ENCODE measurements at regions not wholly inside any gene's neighbourhood (a gene's known extent, or its start where the extent isn't known, plus 50 kb on each side); places are given as distances from the start of the nearest gene placed in this dataset.

GRCh38 chr6:33929575-33930288 lies 125.9 kb upstream of the MLN start:
- H3K27me3 ChIP-seq (ENCODE audit: control insufficient read depth, insufficient read depth, low read length), result no peaks in the 10 kb centered on the region
- no peak overlapping the region for H3K27ac ChIP-seq (ENCODE audit: low read length)
- no peak overlapping the region for H3K9ac ChIP-seq (ENCODE audit: low read length)
- H3K4me3 ChIP-seq (ENCODE audit: low read length), result no peak overlapping the region
- no peaks in the 10 kb centered on the region for H3K36me3 ChIP-seq (ENCODE audit: control insufficient read depth, low read depth, low read length)
- H3K9me3 ChIP-seq (ENCODE audit: control insufficient read depth, low read depth, low read length), result peaks cover 3% of the 10 kb centered on the region
- H3K4me1 ChIP-seq (ENCODE audit: control insufficient read depth, low read depth, low read length), result peaks cover 17% of the 10 kb centered on the region

GRCh38 chr6:33927616-33928015 lies 123.8 kb upstream of the MLN start:
- Histone ChIP-seq H3K9ac (ENCODE audit: low read length) (no peak overlapping the region), H3K27me3 (ENCODE audit: control insufficient read depth, insufficient read depth, low read length) (no peaks in the 10 kb centered on the region), H3K4me1 (ENCODE audit: control insufficient read depth, low read depth, low read length) (peaks cover 17% of the 10 kb centered on the region), H3K36me3 (ENCODE audit: control insufficient read depth, low read depth, low read length) (no peaks in the 10 kb centered on the region), H3K9me3 (ENCODE audit: control insufficient read depth, low read depth, low read length) (peaks cover 3% of the 10 kb centered on the region), H3K27ac (ENCODE audit: low read length) (no peak overlapping the region), H3K4me3 (ENCODE audit: low read length) (peak overlapping the region; percentile 37)

- Histone ChIP-seq H3K9ac (ENCODE audit: low read length) (no peak overlapping the region), H3K27me3 (ENCODE audit: control insufficient read depth, insufficient read depth, low read length) (no peaks in the 10 kb centered on the region), H3K27ac (ENCODE audit: low read length) (no peak overlapping the region), H3K4me3 (ENCODE audit: low read length) (peak overlapping the region; percentile 37), H3K36me3 (ENCODE audit: control insufficient read depth, low read depth, low read length) (no peaks in the 10 kb centered on the region), H3K4me1 (ENCODE audit: control insufficient read depth, low read depth, low read length) (peaks cover 17% of the 10 kb centered on the region), H3K9me3 (ENCODE audit: control insufficient read depth, low read depth, low read length) (peaks cover 3% of the 10 kb centered on the region)
Measured at GRCh38 chr6:33927112-33927511, 123.3 kb upstream of the MLN start.

- no peaks in the 10 kb centered on the region for H3K27me3 ChIP-seq (ENCODE audit: control insufficient read depth, insufficient read depth, low read length)
- no peak overlapping the region for H3K27ac ChIP-seq (ENCODE audit: low read length)
- H3K36me3 ChIP-seq (ENCODE audit: control insufficient read depth, low read depth, low read length), result no peaks in the 10 kb centered on the region
- H3K9me3 ChIP-seq (ENCODE audit: control insufficient read depth, low read depth, low read length), result peaks cover 3% of the 10 kb centered on the region
- no peak overlapping the region for H3K9ac ChIP-seq (ENCODE audit: low read length)
- peak overlapping the region; percentile 37 for H3K4me3 ChIP-seq (ENCODE audit: low read length)
- H3K4me1 ChIP-seq (ENCODE audit: control insufficient read depth, low read depth, low read length), result peaks cover 17% of the 10 kb centered on the region
Measured at GRCh38 chr6:33926451-33926850, 122.6 kb upstream of the MLN start.

- Histone ChIP-seq H3K4me3 (ENCODE audit: low read length) (no peak overlapping the region), H3K4me1 (ENCODE audit: control insufficient read depth, low read depth, low read length) (peaks cover 17% of the 10 kb centered on the region), H3K36me3 (ENCODE audit: control insufficient read depth, low read depth, low read length) (no peaks in the 10 kb centered on the region), H3K9ac (ENCODE audit: low read length) (no peak overlapping the region), H3K27me3 (ENCODE audit: control insufficient read depth, insufficient read depth, low read length) (no peaks in the 10 kb centered on the region), H3K27ac (ENCODE audit: low read length) (no peak overlapping the region), H3K9me3 (ENCODE audit: control insufficient read depth, low read depth, low read length) (peaks cover 3% of the 10 kb centered on the region)
Measured at GRCh38 chr6:33925936-33926335, 122.1 kb upstream of the MLN start.

GRCh38 chr6:33925210-33925609 lies 121.4 kb upstream of the MLN start:
- Histone ChIP-seq H3K4me3 (ENCODE audit: low read length) (no peak overlapping the region), H3K9me3 (ENCODE audit: control insufficient read depth, low read depth, low read length) (peaks cover 3% of the 10 kb centered on the region)

GRCh38 chr6:33924681-33925080 lies 120.9 kb upstream of the MLN start:
- no peaks in the 10 kb centered on the region for H3K27me3 ChIP-seq (ENCODE audit: control insufficient read depth, insufficient read depth, low read length)

More at GRCh38 chr6:33925210-33925609, 121.4 kb upstream of the MLN start:
- no peak overlapping the region for H3K9ac ChIP-seq (ENCODE audit: low read length)
- no peaks in the 10 kb centered on the region for H3K27me3 ChIP-seq (ENCODE audit: control insufficient read depth, insufficient read depth, low read length)
- peaks cover 17% of the 10 kb centered on the region for H3K4me1 ChIP-seq (ENCODE audit: control insufficient read depth, low read depth, low read length)
- H3K36me3 ChIP-seq (ENCODE audit: control insufficient read depth, low read depth, low read length), result no peaks in the 10 kb centered on the region
- no peak overlapping the region for H3K27ac ChIP-seq (ENCODE audit: low read length)

GRCh38 chr6:33923857-33924514 lies 120.2 kb upstream of the MLN start:
- no peak overlapping the region for H3K27ac ChIP-seq (ENCODE audit: low read length)
- peaks cover 3% of the 10 kb centered on the region for H3K9me3 ChIP-seq (ENCODE audit: control insufficient read depth, low read depth, low read length)
- no peaks in the 10 kb centered on the region for H3K36me3 ChIP-seq (ENCODE audit: control insufficient read depth, low read depth, low read length)
- H3K27me3 ChIP-seq (ENCODE audit: control insufficient read depth, insufficient read depth, low read length), result no peaks in the 10 kb centered on the region
- H3K4me1 ChIP-seq (ENCODE audit: control insufficient read depth, low read depth, low read length), result peaks cover 17% of the 10 kb centered on the region
- no peak overlapping the region for H3K9ac ChIP-seq (ENCODE audit: low read length)
- no peak overlapping the region for H3K4me3 ChIP-seq (ENCODE audit: low read length)

More at GRCh38 chr6:33924681-33925080, 120.9 kb upstream of the MLN start:
- H3K4me1 ChIP-seq (ENCODE audit: control insufficient read depth, low read depth, low read length), result peaks cover 17% of the 10 kb centered on the region
- H3K4me3 ChIP-seq (ENCODE audit: low read length), result no peak overlapping the region
- peaks cover 3% of the 10 kb centered on the region for H3K9me3 ChIP-seq (ENCODE audit: control insufficient read depth, low read depth, low read length)
- no peaks in the 10 kb centered on the region for H3K36me3 ChIP-seq (ENCODE audit: control insufficient read depth, low read depth, low read length)
- H3K9ac ChIP-seq (ENCODE audit: low read length), result no peak overlapping the region
- no peak overlapping the region for H3K27ac ChIP-seq (ENCODE audit: low read length)

- no peaks in the 10 kb centered on the region for H3K9me3 ChIP-seq (ENCODE audit: control insufficient read depth, low read depth, low read length)
- H3K27ac ChIP-seq (ENCODE audit: low read length), result no peak overlapping the region
- no peaks in the 10 kb centered on the region for H3K27me3 ChIP-seq (ENCODE audit: control insufficient read depth, insufficient read depth, low read length)
- peaks cover 7% of the 10 kb centered on the region for H3K4me1 ChIP-seq (ENCODE audit: control insufficient read depth, low read depth, low read length)
- no peak overlapping the region for H3K4me3 ChIP-seq (ENCODE audit: low read length)
- H3K9ac ChIP-seq (ENCODE audit: low read length), result no peak overlapping the region
- no peaks in the 10 kb centered on the region for H3K36me3 ChIP-seq (ENCODE audit: control insufficient read depth, low read depth, low read length)
Measured at GRCh38 chr6:33921745-33922144, 117.9 kb upstream of the MLN start.

- Histone ChIP-seq H3K36me3 (ENCODE audit: control insufficient read depth, low read depth, low read length) (no peaks in the 10 kb centered on the region), H3K27ac (ENCODE audit: low read length) (no peak overlapping the region), H3K4me1 (ENCODE audit: control insufficient read depth, low read depth, low read length) (no peaks in the 10 kb centered on the region), H3K9ac (ENCODE audit: low read length) (no peak overlapping the region), H3K9me3 (ENCODE audit: control insufficient read depth, low read depth, low read length) (no peaks in the 10 kb centered on the region), H3K4me3 (ENCODE audit: low read length) (no peak overlapping the region), H3K27me3 (ENCODE audit: control insufficient read depth, insufficient read depth, low read length) (no peaks in the 10 kb centered on the region)
Measured at GRCh38 chr6:33918175-33918695, 114.4 kb upstream of the MLN start.

- no peaks in the 10 kb centered on the region for H3K36me3 ChIP-seq (ENCODE audit: control insufficient read depth, low read depth, low read length)
- no peak overlapping the region for H3K9ac ChIP-seq (ENCODE audit: low read length)
- no peak overlapping the region for H3K27ac ChIP-seq (ENCODE audit: low read length)
- no peaks in the 10 kb centered on the region for H3K4me1 ChIP-seq (ENCODE audit: control insufficient read depth, low read depth, low read length)
- H3K27me3 ChIP-seq (ENCODE audit: control insufficient read depth, insufficient read depth, low read length), result no peaks in the 10 kb centered on the region
- no peaks in the 10 kb centered on the region for H3K9me3 ChIP-seq (ENCODE audit: control insufficient read depth, low read depth, low read length)
- no peak overlapping the region for H3K4me3 ChIP-seq (ENCODE audit: low read length)
Measured at GRCh38 chr6:33915134-33915533, 111.3 kb upstream of the MLN start.

GRCh38 chr6:33914645-33915044 lies 110.8 kb upstream of the MLN start:
- Histone ChIP-seq H3K36me3 (ENCODE audit: control insufficient read depth, low read depth, low read length) (no peaks in the 10 kb centered on the region), H3K4me3 (ENCODE audit: low read length) (no peak overlapping the region), H3K27ac (ENCODE audit: low read length) (no peak overlapping the region), H3K4me1 (ENCODE audit: control insufficient read depth, low read depth, low read length) (no peaks in the 10 kb centered on the region), H3K9me3 (ENCODE audit: control insufficient read depth, low read depth, low read length) (no peaks in the 10 kb centered on the region), H3K27me3 (ENCODE audit: control insufficient read depth, insufficient read depth, low read length) (no peaks in the 10 kb centered on the region), H3K9ac (ENCODE audit: low read length) (no peak overlapping the region)
